ENCODE measurements at regions not wholly inside any gene's neighbourhood (a gene's known extent, or its start where the extent isn't known, plus 50 kb on each side); places are given as distances from the start of the nearest gene placed in this dataset.

- no peak for DNase-seq
These were observed 239.2 kb downstream of the MSRB3 start for GRCh38 chr12:65517656-65518210.

GRCh38 chr12:65518771-65519170, 240.3 kb downstream of the MSRB3 start:
- DNase-seq: no peak

GRCh38 chr12:65520658-65521057, 242.2 kb downstream of the MSRB3 start:
- DNase-seq: no peak

- no peak for DNase-seq
These were observed 244.7 kb downstream of the MSRB3 start for GRCh38 chr12:65522956-65523860.

- DNase-seq: no peak
These were observed 246.2 kb downstream of the MSRB3 start for GRCh38 chr12:65524666-65525065.

GRCh38 chr12:65525491-65526141, 247.1 kb downstream of the MSRB3 start:
- no peak for DNase-seq

- no peak for DNase-seq
These were observed 247.8 kb downstream of the MSRB3 start for GRCh38 chr12:65526311-65526710.

GRCh38 chr12:65528127-65528526, 249.6 kb downstream of the MSRB3 start:
- DNase-seq: no peak

- no peak for DNase-seq
These were observed 250.6 kb downstream of the MSRB3 start for GRCh38 chr12:65529106-65529505.

GRCh38 chr12:65529771-65530435, 251.4 kb downstream of the MSRB3 start:
- DNase-seq: no peak

- DNase-seq: no peak
These were observed 253.7 kb downstream of the MSRB3 start for GRCh38 chr12:65532162-65532561.

GRCh38 chr12:65532764-65533163, 254.3 kb downstream of the MSRB3 start:
- no peak for DNase-seq

GRCh38 chr12:65533177-65533883, 254.8 kb downstream of the MSRB3 start:
- DNase-seq: no peak

GRCh38 chr12:65534238-65534841, 255.9 kb downstream of the MSRB3 start:
- DNase-seq: no peak

- no peak for DNase-seq
These were observed 257.5 kb downstream of the MSRB3 start for GRCh38 chr12:65535946-65536345.

- no peak for DNase-seq
These were observed 257.9 kb downstream of the MSRB3 start for GRCh38 chr12:65536351-65536750.

- DNase-seq: no peak
These were observed 258.6 kb downstream of the MSRB3 start for GRCh38 chr12:65536876-65537681.

- no peak for DNase-seq
These were observed 259.5 kb downstream of the MSRB3 start for GRCh38 chr12:65537978-65538377.

- no peak for DNase-seq
These were observed 260.5 kb downstream of the MSRB3 start for GRCh38 chr12:65539023-65539422.

GRCh38 chr12:65540140-65540539, 261.7 kb downstream of the MSRB3 start:
- no peak for DNase-seq

- no peak for DNase-seq
These were observed 268.0 kb downstream of the MSRB3 start for GRCh38 chr12:65546528-65546927.

Data from NCI-H69 (cell line).